ENCODE measurements at regions not wholly inside any gene's neighbourhood (a gene's known extent, or its start where the extent isn't known, plus 50 kb on each side); places are given as distances from the start of the nearest gene placed in this dataset.

DNA sequence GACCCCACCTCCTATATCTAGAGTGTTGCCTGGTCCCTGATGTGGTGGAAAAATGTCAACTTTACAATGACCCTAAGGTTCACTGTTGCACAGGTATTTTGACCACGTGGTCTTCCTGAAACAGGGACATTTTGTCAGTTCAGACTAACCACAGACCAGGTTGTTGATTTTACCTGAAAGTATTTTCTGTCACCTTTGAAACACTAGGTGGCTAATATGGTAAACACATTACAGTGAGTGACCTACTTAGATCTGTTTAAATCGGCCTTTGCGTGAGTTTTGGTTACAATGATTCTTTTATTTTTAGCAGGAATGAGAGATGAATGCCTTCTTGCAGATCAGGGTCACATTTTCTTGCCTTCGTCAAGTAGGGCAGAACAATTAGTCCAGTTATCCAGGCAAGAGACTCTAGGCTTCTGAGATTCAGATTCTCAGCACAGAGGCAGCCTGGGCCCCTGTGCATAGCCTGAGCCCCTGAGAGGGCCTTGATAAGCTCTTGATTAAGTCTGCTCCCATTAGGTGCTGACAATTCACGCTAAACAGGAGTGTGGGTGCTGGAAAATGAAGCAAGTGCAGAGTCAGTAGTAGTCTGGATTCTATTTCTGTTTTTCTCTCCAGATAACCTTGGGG, 226.2 kb downstream of the KCNS3 start:
- no peak for FAIRE-seq
- no peaks in the 10 kb centered on the region for H3K23me2 ChIP-seq (ENCODE audit: low read depth, low read length)

More for the DNA sequence above, 226.2 kb downstream of the KCNS3 start:
- POLR2A ChIA-PET (ENCODE audit: partially characterized antibody) = no interaction called here
- Histone ChIP-seq H2BK12ac (ENCODE audit: low read depth, low read length) (no peak overlapping the region), H3K4ac (replicated peaks; ENCODE audit: insufficient read length, low read depth, low read length) (no peak overlapping the region), H3K27ac (ENCODE audit: low read depth, low read length) (no peak overlapping the region), H3K14ac (ENCODE audit: insufficient read length) (no peak overlapping the region), H3K18ac (ENCODE audit: extremely low read depth, low read length) (no peak overlapping the region), H4K20me1 (replicated peaks in 1 of 2; ENCODE audit: control insufficient read depth in 1 of 2, insufficient read depth in 2 of 2, low read length in 2 of 2) (no peaks in the 10 kb centered on the region), H3K79me1 (ENCODE audit: low read depth, low read length) (no peaks in the 10 kb centered on the region), H3K9me3 (ENCODE audit: insufficient read depth in 2 of 2, low read depth in 1 of 2, low read length in 1 of 2) (no peaks in the 10 kb centered on the region), H4K5ac (ENCODE audit: insufficient read length, low read depth, low read length) (no peak overlapping the region), H3K56ac (replicated peaks; ENCODE audit: insufficient read length, low read depth, low read length) (no peak overlapping the region), H2AK5ac (ENCODE audit: low read depth, low read length) (no peak overlapping the region), H3K4me3 (ENCODE audit: extremely low read depth in 1 of 4, insufficient read depth in 2 of 4, low read depth in 3 of 4, low read length in 4 of 4) (no peak overlapping the region), H2BK120ac (replicated peaks; ENCODE audit: low read depth, low read length) (no peak overlapping the region), H4K91ac (replicated peaks; ENCODE audit: insufficient read length, low read length) (no peak overlapping the region), H2BK20ac (ENCODE audit: low read length) (no peak overlapping the region), H3K9ac (replicated peaks in 1 of 4; ENCODE audit: extremely low read depth in 1 of 4, low read depth in 3 of 4, low read length in 3 of 4) (no peak overlapping the region), H2AFZ (ENCODE audit: low read length) (no peak overlapping the region), H2BK15ac (ENCODE audit: low read length) (no peak overlapping the region), H3K27me3 (replicated peaks in 1 of 4; ENCODE audit: control insufficient read depth in 3 of 4, extremely low read depth in 1 of 4, insufficient read depth in 3 of 4, low read length in 3 of 4) (no peaks in the 10 kb centered on the region), H3K36me3 (ENCODE audit: control insufficient read depth in 2 of 4, insufficient read depth in 4 of 4, low read length in 3 of 4) (no peaks in the 10 kb centered on the region), H3K4me1 (replicated peaks in 1 of 4; ENCODE audit: control insufficient read depth in 3 of 4, insufficient read depth in 4 of 4, low read length in 3 of 4) (no peaks in the 10 kb centered on the region), H3K79me2 (ENCODE audit: control insufficient read depth in 1 of 2, insufficient read depth in 2 of 2, low read length in 2 of 2) (no peaks in the 10 kb centered on the region), H4K8ac (ENCODE audit: extremely low read depth, insufficient read depth, low read length) (no peak overlapping the region), H3K4me2 (ENCODE audit: insufficient read depth in 1 of 2, low read depth in 2 of 2, low read length in 2 of 2) (no peak overlapping the region), H3K23ac (ENCODE audit: insufficient read length) (no peak overlapping the region), H2BK5ac (ENCODE audit: low read depth, low read length) (no peak overlapping the region)
- CTCF ChIA-PET (ENCODE audit: partially characterized antibody) = interaction anchor here (1.0 to 2.2 kb wide), 4 partner anchors 13 to 159 kb away, joined by 3 to 12 read pairs (median 6); no protein-coding TSS in a partner anchor
- WGBS, 2 experiments (ENCODE audit: extremely low coverage in 1 of 2, insufficient coverage in 1 of 2, insufficient read length in 1 of 2, insufficient replicate concordance in 2 of 2, low coverage in 1 of 2, low lambda C conversion rate in 2 of 2, missing lambda C conversion rate in 1 of 2) = 91% methylated on average over 5 of the region's 5 CpGs; no CpG with 5 or more reads in 1 of the 2 experiments
- TF ChIP-seq BRCA1 (IDR thresholded peaks at IDR 0.05; ENCODE audit: low read depth, low read length) = no peak
- DNase-seq (ENCODE audit: low read depth in 1 of 2, low spot score in 2 of 2) = no peak
